Hematopoietic multipotent progenitor cell treated with erythropoietin and hydrocortisone succinate and interleukin-3 and kit ligand, for 15 days (in vitro differentiated cells): ENCODE measurements at regions not wholly inside any gene's neighbourhood (a gene's known extent, or its start where the extent isn't known, plus 50 kb on each side); places are given as distances from the start of the nearest gene placed in this dataset.
"Not testable (repeated sequence)": the region's sequence is repeated elsewhere in the genome, so short reads cannot be mapped to it uniquely, and the experiment has no call there.

ENCODE experiments used
- DNase-seq: peaks from one replicate; pipeline ENCODE4 v3.0.0-alpha.2; 2015; ENCODE audit warnings: low spot score

DNA sequence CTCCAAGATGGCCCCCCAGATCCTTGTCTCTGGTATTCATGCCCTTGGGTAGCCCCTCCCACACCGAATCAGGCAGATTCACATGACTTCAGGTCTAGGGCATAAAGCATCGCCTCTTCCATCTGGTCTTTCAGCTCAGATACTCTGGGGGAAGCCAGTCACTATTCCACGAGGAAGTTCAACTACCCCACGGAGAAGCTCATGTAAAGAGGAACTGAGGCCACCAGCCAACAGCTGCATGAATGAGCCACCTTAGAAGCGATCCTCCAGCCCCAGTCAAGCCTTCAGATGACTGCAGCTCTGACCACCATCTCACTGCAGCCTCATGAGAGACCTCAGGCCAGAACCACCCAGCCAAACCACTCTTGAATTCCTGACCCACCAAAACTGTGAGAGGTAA, 54.1 kb downstream of the SOCS3 start:
- no peak for DNase-seq

DNA sequence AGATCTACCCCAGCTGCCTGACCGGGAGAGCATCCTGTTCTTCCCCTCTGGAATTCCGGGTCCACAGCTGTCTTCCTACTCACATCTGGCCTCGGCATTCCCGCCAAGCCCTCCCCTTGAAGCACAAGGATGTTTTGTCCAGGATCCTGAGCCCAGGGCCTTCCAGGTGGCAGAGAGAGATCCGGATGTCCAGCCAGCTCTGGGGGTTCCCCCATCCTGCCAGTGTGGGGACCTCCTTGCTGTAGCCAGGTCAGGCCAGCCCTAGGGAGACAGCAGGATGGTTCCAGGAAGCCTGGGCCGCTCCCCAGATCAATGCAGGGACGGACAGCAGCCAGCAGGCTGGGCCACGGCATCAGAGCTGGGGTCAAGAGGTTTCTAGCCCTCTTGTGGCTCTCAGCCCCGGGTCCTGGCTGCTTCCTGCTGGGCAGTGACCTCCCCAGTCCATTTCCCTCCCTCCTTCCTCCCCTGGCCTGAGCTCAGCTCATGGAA, 55.3 kb downstream of the SOCS3 start:
- no peak for DNase-seq

DNA sequence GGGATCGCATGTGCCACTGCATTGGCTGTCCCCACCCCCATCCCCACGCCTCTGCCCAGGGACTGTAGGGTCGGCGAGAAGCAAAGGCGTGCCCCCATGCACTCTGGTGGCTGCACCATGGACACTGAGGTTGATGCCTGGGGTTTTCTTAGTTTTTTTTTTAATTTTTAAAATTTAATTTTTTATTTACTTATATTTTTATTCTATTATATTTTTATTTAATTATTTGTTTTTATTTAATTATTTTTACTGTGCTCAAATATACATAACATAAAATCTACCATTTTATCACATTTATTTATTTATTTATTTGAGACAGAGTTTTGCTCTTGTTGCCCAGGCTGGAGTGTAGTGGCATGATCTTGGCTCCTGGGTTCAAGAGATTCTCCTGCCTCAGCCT, 57.4 kb downstream of the SOCS3 start:
- DNase-seq, result no peak

DNA sequence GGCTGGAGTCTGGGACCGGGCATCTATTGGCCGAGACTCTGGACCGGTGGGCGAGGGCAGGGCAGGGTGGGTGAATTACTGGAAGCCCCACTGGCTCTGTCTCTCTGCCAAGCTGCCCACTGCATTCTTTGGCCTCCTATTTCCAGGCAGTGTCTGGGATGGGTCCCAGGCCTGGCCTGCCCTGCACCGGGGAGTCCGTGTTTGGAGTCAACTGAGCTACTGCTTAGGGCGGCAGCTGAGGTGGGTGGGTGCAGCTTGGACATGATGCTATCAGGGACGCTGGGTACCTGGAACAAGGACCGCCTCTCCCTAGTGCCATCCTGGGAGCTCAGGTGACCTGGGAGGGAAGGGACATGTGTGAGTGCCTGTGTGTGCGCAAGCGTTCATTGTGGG, 58.1 kb downstream of the SOCS3 start:
- no peak for DNase-seq

DNA sequence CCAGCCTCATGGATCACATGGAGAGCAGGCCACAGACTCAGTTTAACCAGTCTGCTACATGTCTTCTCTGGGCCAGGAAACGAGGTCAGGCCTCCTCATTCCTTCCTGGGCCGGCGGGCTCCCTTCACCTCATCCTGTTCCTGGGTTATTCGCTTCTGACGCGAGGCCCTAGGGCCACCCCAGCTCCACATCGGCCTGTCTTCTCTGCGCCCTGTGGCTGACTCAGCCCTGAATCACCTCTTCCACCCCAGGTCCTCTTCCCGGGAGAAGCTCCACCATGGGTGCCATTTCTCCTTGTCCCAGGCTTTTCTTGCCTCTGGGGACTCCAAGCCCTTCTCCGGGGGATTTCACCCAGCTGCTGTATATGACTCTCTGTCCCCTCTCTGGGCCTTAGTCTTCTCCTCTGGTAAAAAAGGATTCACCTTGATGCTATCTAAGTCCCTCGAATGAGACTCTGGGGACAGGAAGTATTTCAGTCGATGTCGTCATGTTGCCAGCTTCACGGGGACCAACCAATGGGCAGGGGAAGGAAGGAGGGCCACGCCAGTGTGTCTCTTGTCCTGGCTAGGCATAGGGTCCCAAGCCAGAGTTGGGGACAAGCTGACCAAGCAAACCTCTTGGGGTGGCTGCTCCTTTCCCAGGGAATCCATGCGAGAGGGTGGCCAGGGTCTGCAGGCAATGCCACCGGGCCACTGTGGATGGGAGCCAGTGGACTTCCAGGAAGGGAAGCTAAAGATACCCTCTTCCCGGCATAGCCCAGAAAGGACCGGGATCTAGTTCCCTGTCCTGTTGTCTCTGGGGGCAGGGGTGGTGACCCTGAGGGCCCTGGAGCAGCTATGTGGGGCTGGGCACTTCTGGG, 58.7 kb downstream of the SOCS3 start:
- DNase-seq, result no peak

DNA sequence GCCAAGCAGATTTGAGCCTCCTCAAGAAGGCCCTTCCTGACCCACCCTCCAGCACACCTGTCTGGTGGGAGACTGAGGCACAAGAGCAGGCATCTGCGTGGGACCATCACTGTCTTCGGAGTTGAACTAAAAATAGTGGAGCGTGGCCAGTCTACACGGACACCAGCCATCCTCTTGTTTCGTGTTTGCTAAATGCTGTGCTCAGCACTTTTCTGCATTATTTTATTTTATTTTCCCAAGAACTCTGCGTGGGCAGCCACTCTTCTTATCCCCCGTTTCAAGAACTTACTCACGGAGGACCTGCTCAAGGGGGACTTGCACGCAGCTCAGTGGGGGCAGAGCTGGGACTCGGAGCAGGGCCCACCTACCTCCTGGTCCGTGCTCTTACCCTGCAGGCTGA, 60.8 kb downstream of the SOCS3 start:
- no peak for DNase-seq

DNA sequence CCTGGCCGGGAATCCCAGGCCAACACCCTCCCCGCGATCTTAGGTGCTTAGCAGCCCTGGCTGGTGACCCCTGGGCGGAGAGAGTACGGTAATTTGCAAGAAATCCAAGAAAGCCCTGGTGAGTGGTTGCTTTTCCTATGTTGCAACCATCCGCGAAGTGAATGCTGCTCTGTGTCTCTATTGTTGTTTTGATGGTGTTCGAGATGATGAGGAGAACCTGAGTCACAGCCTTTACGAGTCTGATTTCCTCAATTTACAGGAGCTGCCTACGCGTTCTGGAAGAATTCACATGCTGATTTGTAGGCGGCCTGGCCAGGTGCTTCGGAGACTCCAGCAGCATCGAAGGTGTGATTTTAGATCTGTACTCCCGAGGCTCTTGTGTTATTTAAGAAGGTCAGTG, 63.3 kb downstream of the TMEM235 start:
- no peak for DNase-seq

DNA sequence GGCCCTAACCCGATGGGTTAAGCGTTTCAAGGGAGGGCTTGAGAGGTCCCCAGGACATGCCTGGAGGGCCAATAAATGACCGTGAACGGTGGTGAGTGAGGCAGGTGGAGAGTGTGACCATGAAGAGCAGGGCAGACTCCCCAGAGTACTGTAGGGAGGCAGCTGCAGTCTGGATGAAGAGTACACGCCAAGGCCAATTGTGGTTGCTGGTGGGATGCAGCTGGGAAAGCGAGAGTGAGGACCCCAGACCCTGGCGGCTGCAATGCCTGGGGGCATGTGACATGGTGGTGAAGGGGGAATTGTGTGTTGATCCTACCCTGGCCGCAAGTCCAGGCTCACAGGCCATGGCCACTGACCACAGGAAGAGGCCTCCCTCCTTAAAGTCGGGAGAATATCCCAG, 62.9 kb downstream of the TMEM235 start:
- DNase-seq, result no peak

DNA sequence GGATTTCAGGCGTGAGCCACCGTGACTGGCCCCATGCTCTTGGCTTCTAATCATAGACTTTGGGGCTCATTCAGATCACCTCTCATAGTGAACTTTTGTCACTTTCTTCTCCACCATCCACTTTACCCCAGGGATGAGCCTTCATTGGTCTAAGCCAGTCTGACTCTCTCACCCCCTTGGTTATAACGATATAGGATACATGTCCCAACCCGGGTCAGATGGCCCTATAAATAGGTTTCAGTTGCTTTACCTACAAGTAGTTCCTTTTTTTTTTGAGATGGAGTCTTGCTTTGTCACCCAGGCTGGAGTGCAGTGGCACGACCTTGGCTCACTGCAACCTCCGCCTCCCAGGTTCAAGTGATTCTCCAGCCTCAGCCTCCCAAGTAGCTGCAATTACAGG, 61.7 kb downstream of the TMEM235 start:
- not testable (repeated sequence) for DNase-seq

DNA sequence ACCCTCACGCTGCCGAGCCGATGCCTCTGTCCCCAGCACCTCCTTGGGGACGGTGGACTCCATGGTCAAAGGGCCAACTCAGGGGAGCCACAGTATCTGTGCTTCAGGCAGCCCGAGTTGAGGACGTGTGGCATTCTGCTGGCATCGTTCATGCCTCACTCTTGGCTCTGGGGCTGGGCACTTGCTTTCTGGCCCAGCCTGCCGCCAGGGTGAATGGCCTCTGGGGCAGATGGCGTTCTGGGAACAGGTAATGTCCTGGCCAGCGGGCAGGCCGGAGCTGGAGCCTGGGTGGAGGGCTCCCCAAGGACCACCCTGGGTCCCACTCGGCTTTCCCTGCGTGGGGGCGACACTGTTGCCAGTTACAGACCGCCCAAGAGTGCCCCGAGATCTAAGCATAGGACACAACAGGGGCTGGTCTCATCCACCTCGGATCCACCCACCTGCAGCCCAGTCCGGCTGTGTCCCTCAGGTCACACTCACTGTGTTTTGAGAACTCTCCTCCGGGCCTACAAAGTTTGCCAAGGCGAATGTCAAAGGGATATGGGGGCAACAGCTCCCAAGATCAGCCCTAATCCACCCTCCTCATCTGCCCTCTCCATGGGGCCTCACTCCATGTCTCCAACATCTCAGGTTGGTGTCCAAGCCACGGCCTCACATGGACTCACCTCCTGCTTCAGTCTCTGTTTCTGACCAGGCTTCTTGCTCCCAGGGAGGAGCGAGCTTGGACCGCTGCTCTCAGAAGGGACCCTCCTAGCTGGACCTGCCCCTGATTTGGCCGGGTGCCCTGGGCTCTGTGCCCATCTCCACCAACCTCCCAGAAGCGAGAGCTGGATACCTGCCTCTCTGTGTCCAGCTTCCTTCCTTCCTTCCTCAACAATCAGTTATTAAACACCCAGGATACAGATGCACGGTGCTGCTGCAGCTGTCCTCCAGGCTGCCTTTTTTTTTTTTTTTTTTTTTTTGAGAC, 60.8 kb downstream of the TMEM235 start:
- no peak for DNase-seq

DNA sequence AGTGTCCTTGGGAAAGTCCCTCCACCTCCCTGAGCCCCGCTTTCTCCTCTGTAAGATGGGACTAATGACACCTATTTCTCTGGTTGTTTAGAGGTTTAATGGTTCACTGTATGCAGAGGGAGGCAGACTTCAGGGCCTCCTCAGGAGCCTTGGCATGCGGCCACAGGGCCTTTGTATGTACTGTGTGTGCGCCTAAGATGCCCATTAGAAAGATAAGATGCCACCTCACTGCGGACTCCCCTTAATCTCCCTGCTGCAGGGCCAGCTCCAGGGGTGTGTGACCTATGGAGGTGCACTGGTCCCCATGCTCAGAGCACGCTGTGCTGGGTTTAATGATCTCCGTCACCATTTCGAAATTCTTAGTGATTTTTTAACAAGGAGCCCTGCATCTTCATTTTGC, 59.3 kb downstream of the TMEM235 start:
- peak; percentile 68 for DNase-seq
